HG02623 (cell line): ENCODE measurements at regions not wholly inside any gene's neighbourhood (a gene's known extent, or its start where the extent isn't known, plus 50 kb on each side); places are given as distances from the start of the nearest gene placed in this dataset.
A peak's percentile ranks its signal among the peaks of the same experiment; 100 is the strongest.
"Not testable (repeated sequence)": the region's sequence is repeated elsewhere in the genome, so short reads cannot be mapped to it uniquely, and the experiment has no call there.

Experiments used
- ATAC-seq: cut with Tn5 transposase; IDR thresholded peaks from one replicate; pipeline ENCODE4 v1.9.1; 2021; ENCODE audit warnings: moderate library complexity; ENCODE audit not compliant: unreplicated experiment

DNA sequence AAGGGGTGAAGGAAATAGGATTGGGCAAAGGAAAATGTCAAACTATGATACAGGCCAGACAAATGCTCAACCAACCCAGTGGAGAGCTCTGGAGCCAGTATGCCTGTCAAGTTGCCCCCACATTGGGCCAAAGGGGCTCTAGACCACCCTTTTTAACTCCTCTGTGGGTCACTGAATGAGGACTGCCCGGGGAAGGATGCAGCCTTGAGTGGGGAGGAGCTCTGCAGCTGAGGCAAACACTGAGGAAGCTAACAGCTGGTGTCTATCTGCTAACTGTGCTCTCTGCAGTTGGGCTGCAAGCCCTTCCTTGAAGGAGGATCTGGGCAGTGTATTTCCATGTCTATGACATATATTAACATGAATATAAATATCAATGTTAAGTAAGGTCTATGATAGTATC is 98.4 kb upstream of the PRSS16 start:
- ATAC-seq: no peak

- no peak for ATAC-seq
Measured at GRCh38 chr6:27154696-27155095, 92.8 kb upstream of the PRSS16 start.

DNA sequence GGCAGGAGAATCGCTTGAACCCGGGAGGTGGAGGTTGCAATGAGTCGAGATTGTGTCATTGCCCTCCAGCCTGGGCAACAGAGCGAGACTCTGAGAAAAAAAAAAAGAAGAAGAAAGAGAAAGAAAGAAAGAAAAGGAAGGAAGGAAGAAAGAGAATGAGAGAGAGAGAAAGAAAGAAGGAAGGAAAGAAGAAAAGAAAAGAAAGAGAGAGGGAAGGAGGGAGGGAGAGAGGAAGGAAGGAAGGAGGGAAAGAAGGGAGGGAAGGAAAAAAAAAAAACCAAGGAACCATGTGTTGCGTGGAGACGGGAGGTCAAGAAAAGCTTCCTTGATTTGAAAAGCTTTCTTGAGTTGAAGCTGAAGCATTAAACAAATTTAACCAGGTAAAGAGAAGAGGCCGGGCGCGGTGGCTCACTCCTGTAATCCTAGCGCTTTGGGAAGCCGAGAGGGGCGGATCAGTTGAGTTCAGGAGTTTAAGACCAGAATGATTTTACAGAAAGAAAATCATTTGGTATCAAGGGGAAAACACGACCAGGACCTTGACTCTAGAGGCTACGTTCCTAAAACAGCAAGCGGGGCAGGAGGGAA is 90.5 kb upstream of the PRSS16 start:
- no peak for ATAC-seq

- ATAC-seq: peak; percentile 48
Measured at GRCh38 chr6:27157459-27158315, 89.8 kb upstream of the PRSS16 start.

GRCh38 chr6:27158316-27158643 is 89.2 kb upstream of the PRSS16 start:
- ATAC-seq: no peak

GRCh38 chr6:27159725-27160124 is 87.8 kb upstream of the PRSS16 start:
- ATAC-seq: no peak

DNA sequence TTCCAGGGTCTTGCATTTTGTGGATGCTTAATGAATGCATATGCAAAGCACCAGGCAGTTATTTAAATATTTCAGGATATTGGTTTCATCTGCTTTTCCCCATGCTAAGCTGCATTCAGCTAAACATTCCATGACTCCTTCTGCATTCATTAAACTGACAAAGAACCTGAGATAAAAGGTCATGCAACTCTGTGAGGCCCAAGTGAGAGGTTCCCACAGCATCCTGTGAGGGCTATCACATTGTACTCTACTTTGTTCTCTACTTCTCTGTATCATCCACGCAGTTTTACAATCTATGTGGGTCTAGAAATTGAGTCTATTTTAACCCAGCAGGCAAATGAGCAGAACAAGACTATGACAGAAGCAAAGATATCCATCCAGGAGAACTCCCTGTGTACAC is 86.4 kb upstream of the PRSS16 start:
- no peak for ATAC-seq

DNA sequence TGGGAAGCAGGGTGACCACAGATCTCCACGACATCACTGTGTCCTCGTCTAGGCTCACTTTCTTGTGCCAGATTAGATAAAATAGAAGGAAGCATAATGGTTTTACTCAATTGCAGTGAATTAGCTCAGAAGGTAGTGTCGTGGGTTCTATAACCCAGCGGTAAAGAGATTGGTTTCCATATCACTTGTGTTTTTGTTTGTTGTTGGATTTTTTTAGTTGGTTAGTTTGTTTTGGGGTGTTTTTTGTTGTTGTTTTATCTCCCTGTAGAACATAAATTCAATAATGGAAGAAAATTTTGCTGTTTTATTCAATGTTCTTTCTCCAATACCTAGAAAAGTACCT is 85.9 kb upstream of the PRSS16 start:
- no peak for ATAC-seq

GRCh38 chr6:27161946-27162603 is 85.4 kb upstream of the PRSS16 start:
- ATAC-seq: no peak

GRCh38 chr6:27163834-27164233 is 83.7 kb upstream of the PRSS16 start:
- no peak for ATAC-seq

DNA sequence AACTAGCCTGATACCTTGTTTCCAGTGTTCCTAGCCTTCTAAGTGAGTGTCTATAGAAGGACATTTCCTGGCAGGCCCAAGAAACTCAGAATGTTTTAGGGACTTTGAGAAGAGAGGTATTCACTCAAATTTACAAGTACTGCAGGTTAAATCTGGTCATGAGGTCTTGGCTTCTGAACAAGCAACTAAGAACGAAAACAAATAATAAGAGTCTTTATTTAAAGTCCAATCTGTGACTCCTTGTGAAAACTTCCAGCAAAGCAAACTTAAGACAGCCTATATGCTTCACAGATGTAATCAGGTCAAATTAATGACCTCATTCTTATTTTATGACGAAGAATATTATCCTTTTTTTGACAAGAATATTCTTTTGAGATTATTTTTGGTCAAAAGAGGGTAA is 79.4 kb upstream of the PRSS16 start:
- no peak for ATAC-seq

- ATAC-seq: no peak
Measured at GRCh38 chr6:27168586-27169443, 78.7 kb upstream of the PRSS16 start.

DNA sequence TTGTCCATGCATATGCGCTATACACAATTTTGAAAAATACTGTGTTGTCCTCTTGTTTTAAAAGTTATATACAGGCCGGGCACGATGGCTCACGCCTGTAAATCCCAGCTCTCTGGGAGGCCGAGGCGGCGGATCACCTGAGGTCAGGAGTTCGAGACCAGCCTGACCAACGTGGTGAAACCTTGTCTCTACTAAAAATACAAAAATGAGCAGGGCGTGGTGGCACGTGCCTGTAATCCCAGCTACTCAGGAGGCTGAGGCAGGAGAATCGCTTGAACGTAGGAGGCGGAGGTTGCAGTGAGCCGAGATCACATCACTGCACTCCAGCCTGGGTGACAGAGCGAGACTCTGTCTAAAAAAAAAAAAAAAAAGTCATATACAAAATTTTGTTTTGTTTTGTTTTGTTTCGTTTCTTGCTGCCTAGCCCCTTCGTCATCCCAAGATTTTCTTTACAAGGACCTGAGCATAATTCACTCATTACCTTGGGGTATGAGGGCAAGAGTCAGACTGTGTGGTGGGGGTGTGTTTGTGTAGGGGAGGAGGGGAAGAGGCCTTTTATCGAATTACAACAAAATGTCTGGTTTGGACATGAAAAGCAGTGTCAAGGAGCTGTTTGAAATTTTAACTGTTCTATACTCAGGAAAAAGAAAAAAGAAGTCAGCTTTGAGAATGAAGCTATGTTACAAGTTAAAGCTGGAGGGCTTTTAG is 74.8 kb upstream of the PRSS16 start:
- ATAC-seq: not testable (repeated sequence)

GRCh38 chr6:27173232-27173601 is 74.3 kb upstream of the PRSS16 start:
- ATAC-seq: not testable (repeated sequence)

DNA sequence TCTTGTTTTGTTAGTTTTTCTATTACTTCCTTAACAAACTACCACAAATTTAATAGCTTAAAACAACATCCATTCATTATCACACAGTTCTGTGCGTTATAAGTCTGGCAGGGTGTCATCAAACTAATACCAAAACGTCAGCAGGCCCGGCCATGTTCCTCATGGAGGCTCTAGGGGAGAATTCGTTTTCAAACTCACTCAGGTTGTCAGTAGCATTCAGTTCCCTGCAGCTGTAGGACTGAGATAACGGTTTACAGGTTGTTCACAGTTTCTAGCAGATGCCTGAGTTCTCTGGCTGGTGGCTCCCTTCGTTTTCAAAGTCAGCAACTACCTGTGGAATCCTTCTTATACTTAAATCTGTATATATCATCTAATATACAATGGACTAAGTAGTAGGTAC is 72.5 kb upstream of the PRSS16 start:
- ATAC-seq: no peak

DNA sequence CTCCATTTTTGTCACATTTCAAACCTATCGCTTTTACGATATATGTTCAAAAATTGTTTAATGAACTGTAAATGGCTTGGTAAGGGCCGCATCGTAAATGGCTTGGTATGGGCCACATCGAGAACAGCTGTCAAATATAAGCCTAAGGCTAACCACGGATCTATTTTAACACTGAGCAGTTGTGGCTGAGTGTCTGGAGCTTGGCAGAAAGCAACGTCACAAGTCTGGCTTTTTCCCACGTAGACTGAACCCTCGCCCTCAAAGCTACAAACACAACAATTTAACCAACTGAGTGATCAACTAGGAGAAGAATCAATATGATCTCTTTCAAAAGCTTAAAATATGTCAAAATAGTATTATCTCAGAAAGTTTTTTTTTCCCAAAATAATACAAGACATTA is 71.4 kb upstream of the PRSS16 start:
- no peak for ATAC-seq

- ATAC-seq: no peak
Measured at GRCh38 chr6:27176523-27177484, 70.7 kb upstream of the PRSS16 start.

DNA sequence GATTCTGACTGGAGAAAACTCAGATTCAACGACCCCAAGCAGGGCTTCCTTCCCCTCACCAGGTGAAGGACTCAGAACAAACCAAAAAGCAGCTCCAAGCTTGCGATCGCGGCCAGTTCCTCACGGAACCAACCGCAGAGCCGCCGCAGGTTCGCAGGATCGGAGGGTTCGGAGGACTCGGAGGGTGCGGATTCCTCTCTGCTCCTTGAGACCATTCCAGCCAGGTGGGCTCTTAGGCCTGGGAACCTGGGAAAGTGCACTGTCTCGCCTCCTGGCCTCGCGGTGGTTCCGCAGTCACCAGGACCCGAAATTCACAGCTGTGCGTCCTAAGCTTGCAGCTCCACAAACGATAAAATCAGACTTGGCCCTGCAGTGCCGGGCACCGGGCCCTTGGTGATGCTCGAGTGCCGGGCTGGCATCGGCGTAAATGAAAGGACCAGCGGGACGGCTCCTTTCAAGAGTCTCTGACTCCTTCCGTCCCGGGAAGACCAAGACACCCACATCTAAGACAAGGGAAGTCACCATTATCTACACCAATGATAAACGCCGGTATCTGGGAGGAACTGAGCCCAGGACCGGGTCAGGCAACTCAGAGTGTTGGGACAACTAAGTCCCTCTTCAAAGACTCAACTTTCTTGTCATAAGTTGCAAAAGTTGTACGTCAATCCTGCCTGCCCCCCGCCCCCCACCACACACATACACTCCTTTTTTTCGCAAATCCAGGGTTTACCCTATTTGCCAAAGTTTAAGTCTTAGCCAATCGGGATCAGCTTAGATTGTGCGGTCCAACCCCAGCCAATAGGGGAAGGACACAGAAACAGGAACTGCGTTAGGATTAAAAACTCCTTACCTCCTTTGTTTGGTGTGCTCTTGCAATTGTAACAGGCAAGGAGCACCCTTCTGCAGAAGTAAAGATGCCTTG is 69.8 kb upstream of the PRSS16 start:
- ATAC-seq: peak; percentile 59

DNA sequence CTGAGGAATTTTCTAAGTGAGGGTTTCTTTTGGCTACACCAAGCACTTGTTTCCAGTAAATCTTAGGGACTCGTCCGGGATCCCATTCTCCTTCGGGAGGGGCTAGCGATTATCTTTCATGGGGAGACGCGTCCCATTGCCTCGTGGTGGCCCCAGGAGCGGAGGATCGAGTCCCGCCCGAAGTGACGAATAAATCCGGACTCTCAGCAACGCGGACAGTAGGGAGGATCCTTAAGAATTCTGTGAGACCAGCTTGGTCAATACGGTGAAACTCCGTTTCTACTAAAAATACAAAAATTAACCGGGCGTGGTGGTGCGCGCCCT is 69.1 kb upstream of the PRSS16 start:
- no peak for ATAC-seq
